H9 (cell line): ENCODE measurements at regions not wholly inside any gene's neighbourhood (a gene's known extent, or its start where the extent isn't known, plus 50 kb on each side); places are given as distances from the start of the nearest gene placed in this dataset.

Experiments used
- DNase-seq: peaks from one replicate; pipeline ENCODE4 v3.0.0-alpha.2; 2017
- H2AFZ ChIP-seq: one replicate; pipeline ENCODE4 v1.6.1; 2013; ENCODE audit warnings: mild to moderate bottlenecking, low read length, control low read depth, moderate library complexity
- H2AK5ac ChIP-seq: 2 replicates; pipeline ENCODE4 v1.6.1; 2013; ENCODE audit warnings: low read length, control low read depth, mixed read lengths; ENCODE audit not compliant: insufficient read length
- H2BK120ac ChIP-seq: one replicate; pipeline ENCODE4 v1.6.1; 2013; ENCODE audit warnings: low read depth, mild to moderate bottlenecking, low read length, control low read depth, inconsistent platforms; ENCODE audit not compliant: poor library complexity, severe bottlenecking
- H2BK12ac ChIP-seq: 2 replicates; pipeline ENCODE4 v1.6.1; 2013; ENCODE audit warnings: low read length, control low read depth, mixed read lengths, low read depth; ENCODE audit not compliant: insufficient read length
- H2BK15ac ChIP-seq: 2 replicates; pipeline ENCODE4 v1.6.1; 2013; ENCODE audit warnings: low read depth, low read length, control low read depth
- H2BK20ac ChIP-seq: one replicate; pipeline ENCODE4 v1.6.1; 2013; ENCODE audit warnings: low read depth, mild to moderate bottlenecking, low read length, control low read depth, inconsistent platforms; ENCODE audit not compliant: poor library complexity, severe bottlenecking
- H2BK5ac ChIP-seq: 2 replicates; pipeline ENCODE4 v1.6.1; 2013; ENCODE audit warnings: low read length, control low read depth, mixed read lengths; ENCODE audit not compliant: insufficient read length
- H3K14ac ChIP-seq: 2 replicates; pipeline ENCODE4 v1.6.1; 2013; ENCODE audit warnings: low read length, control low read depth; ENCODE audit not compliant: insufficient read depth
- H3K18ac ChIP-seq: 2 replicates; pipeline ENCODE4 v1.6.1; 2013; ENCODE audit warnings: low read depth, mild to moderate bottlenecking, mixed read lengths, low read length, control low read depth; ENCODE audit not compliant: insufficient read length
- H3K23ac ChIP-seq: 2 replicates; pipeline ENCODE4 v1.6.1; 2013; ENCODE audit warnings: low read length, control low read depth, mixed read lengths, low read depth; ENCODE audit not compliant: insufficient read length
- H3K23me2 ChIP-seq: 2 replicates; pipeline ENCODE4 v1.6.1; 2013; ENCODE audit warnings: low read depth, mild to moderate bottlenecking, mixed read lengths, low read length, control low read depth; ENCODE audit not compliant: insufficient read length, poor library complexity, severe bottlenecking
- H3K27ac ChIP-seq: 2 replicates; pipeline ENCODE4 v1.5.1; 2013; ENCODE audit warnings: low read length, control low read depth, mixed read lengths, low read depth; ENCODE audit not compliant: insufficient read length
- H3K27me3 ChIP-seq: 2 replicates; pipeline ENCODE4 v1.6.1; 2013; ENCODE audit warnings: low read length, control low read depth, inconsistent platforms; ENCODE audit not compliant: insufficient read depth
- H3K4ac ChIP-seq: 2 replicates; pipeline ENCODE4 v1.6.1; 2013; ENCODE audit warnings: low read depth, mild to moderate bottlenecking, control low read depth, inconsistent platforms, low read length, moderate library complexity
- H3K4me1 ChIP-seq: 2 replicates; pipeline ENCODE4 v1.6.1; 2013; ENCODE audit warnings: low read length, control low read depth, inconsistent platforms; ENCODE audit not compliant: insufficient read depth
- H3K4me2 ChIP-seq: 2 replicates; pipeline ENCODE4 v1.6.1; 2013; ENCODE audit warnings: low read length, control low read depth, mixed read lengths; ENCODE audit not compliant: insufficient read length, insufficient read depth
- H3K56ac ChIP-seq: 2 replicates; pipeline ENCODE4 v1.6.1; 2013; ENCODE audit warnings: low read depth, mild to moderate bottlenecking, mixed read lengths, low read length, control low read depth; ENCODE audit not compliant: insufficient read length
- H3K79me1 ChIP-seq: 2 replicates; pipeline ENCODE4 v1.6.1; 2013; ENCODE audit warnings: low read depth, mild to moderate bottlenecking, moderate library complexity, low read length, control low read depth, inconsistent platforms; ENCODE audit not compliant: insufficient read depth, poor library complexity, severe bottlenecking
- H3K79me2 ChIP-seq: 2 replicates; pipeline ENCODE4 v1.6.1; 2013; ENCODE audit warnings: low read length, control low read depth, inconsistent platforms; ENCODE audit not compliant: insufficient read depth
- H3K9ac ChIP-seq: 2 replicates; pipeline ENCODE4 v1.6.1; 2013; ENCODE audit warnings: low read length, control low read depth, mixed read lengths; ENCODE audit not compliant: insufficient read length; ENCODE audit errors: extremely low read depth
- H3K9me3 ChIP-seq: one replicate; pipeline ENCODE4 v1.6.1; 2013; ENCODE audit warnings: low read depth, low read length, inconsistent platforms; ENCODE audit not compliant: control insufficient read depth
- H3T11ph ChIP-seq: one replicate; pipeline ENCODE4 v1.6.1; 2013; ENCODE audit warnings: mild to moderate bottlenecking, low read length, control low read depth, inconsistent platforms
- H4K20me1 ChIP-seq: one replicate; pipeline ENCODE4 v1.6.1; 2013; ENCODE audit not compliant: control insufficient read depth, insufficient read length, insufficient read depth
- H4K5ac ChIP-seq: 2 replicates; pipeline ENCODE4 v1.6.1; 2013; ENCODE audit warnings: low read depth, mild to moderate bottlenecking, mixed read lengths, low read length, control low read depth; ENCODE audit not compliant: insufficient read length
- H4K8ac ChIP-seq: replicated peaks from 2 replicates; pipeline ENCODE4 v1.6.1; 2013; ENCODE audit warnings: low read length, control low read depth, mixed read lengths, low read depth; ENCODE audit not compliant: insufficient read length
- H4K91ac ChIP-seq: 2 replicates; pipeline ENCODE4 v1.6.1; 2013; ENCODE audit warnings: low read depth, mild to moderate bottlenecking, moderate library complexity, mixed read lengths, low read length, control low read depth; ENCODE audit not compliant: insufficient read length
- H3K27ac Mint-ChIP-seq, 3 experiments: 2 replicates in 2 of 3; 3 replicates in 1 of 3; pipeline ENCODE4 v1.8.0; 2020 to 2021; ENCODE audit warnings: mixed read lengths in 3 of 3, mild to moderate bottlenecking in 1 of 3, moderate library complexity in 1 of 3
- H3K27me3 Mint-ChIP-seq: 2 replicates; pipeline ENCODE4 v1.8.0; 2021; ENCODE audit warnings: low read depth, mild to moderate bottlenecking, moderate library complexity, mixed read lengths
- H3K36me3 Mint-ChIP-seq, 3 experiments: 2 replicates in 2 of 3; 3 replicates in 1 of 3; pipeline ENCODE4 v1.8.0; 2020 to 2021; ENCODE audit warnings: low read depth in 3 of 3, mixed read lengths in 3 of 3; ENCODE audit not compliant: insufficient read depth in 1 of 3
- H3K4me1 Mint-ChIP-seq, 2 experiments: 2 replicates each; pipeline ENCODE4 v1.8.0; 2020; ENCODE audit warnings: mixed read lengths in 2 of 2
- H3K4me3 Mint-ChIP-seq, 2 experiments: 2 replicates in 1 of 2; 3 replicates in 1 of 2; pipeline ENCODE4 v1.8.0; 2020 to 2021; ENCODE audit warnings: mild to moderate bottlenecking in 2 of 2, mixed read lengths in 2 of 2, moderate library complexity in 1 of 2
- H3K9me3 Mint-ChIP-seq, 2 experiments: 2 replicates in 1 of 2; 3 replicates in 1 of 2; pipeline ENCODE4 v1.8.0; 2020; ENCODE audit warnings: mild to moderate bottlenecking in 2 of 2, mixed read lengths in 2 of 2, moderate library complexity in 1 of 2
- WGBS: extraction: QIAGEN DNeasy Blood & Tissue Kit; methylation state at CpG from one replicate; pipeline ENCODE4 v1.1.7; 2013; ENCODE audit warnings: missing lambda C conversion rate, low lambda C conversion rate, mixed read lengths; ENCODE audit not compliant: insufficient read length; ENCODE audit errors: extremely low coverage; 5-methylcytosine and 5-hydroxymethylcytosine counted together
- TF ChIP-seq, protein P1 (sequence below): fragments of 200-600 bp; sonication (generic); conservative IDR thresholded peaks from 3 replicates; pipeline ENCODE4 v1.8.0; 2021; ENCODE audit warnings: antibody characterized with exemption, mild to moderate bottlenecking

DNA sequence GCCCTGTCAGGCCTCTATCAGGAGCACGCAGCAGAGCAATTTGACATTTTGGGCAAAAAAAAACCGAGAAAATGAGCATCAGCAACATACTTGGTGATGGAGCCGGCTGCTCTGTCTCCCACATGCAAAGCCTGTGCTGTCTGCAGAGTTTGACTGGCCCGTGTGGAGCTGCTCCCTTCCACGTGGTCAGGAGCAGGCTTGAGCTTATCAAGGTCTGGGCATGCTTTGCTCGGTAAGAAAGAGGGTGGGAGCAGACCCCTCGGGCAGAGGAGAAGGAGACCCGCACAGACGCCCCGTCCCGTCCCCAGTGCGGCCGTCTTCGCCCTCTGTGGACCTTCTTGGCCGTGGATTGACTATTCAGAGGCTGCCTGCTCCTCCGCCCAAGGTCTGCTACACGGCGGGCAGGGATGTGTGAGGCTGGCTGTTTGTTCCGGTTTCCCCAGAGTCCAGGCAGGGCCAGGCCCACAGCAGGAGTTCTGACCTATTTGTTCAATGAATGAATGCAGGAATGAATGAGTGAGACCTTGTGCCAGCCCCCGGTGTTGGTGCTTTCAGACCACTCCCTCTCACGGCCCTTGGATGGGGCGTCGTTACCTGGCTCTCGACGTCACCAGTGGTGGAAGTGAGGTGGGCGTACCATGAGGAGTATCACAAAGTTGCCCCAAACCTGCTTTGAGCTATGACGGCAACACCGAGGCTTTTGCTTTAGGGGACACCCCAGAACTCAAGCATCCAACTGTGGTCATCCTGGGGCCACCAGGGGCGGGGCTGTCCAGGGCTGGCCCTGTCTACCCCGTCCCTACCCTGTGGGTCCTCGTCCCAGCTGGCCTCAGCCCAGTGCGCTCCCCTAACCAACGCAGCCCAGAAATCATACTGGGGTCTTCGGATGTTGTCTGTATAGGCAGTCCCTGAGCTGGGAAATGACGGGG is 54.7 kb upstream of the ADRA2C start:
- Mint-ChIP-seq H3K36me3 (no peaks in the 10 kb centered on the region), H3K4me1 (peaks cover 4 to 10% of the 10 kb centered on the region in 2 experiments; a peak in 3 of 4 replicates), H3K9me3 (no peaks in the 10 kb centered on the region), H3K27ac (no peak overlapping the region), H3K4me3 (no peak overlapping the region), H3K27me3 (peaks cover 10% of the 10 kb centered on the region)
- no peak overlapping the region for H2AK5ac ChIP-seq
- no peak overlapping the region for H3K18ac ChIP-seq
- H3K4ac ChIP-seq, result no peak overlapping the region
- H4K8ac ChIP-seq, result no peak overlapping the region
- no peak overlapping the region for H2BK20ac ChIP-seq
- no peaks in the 10 kb centered on the region for H3K9me3 ChIP-seq
- WGBS, result no CpG with 5 or more reads among the region's 35 CpGs
- H3K4me2 ChIP-seq, result no peak overlapping the region
- H3K14ac ChIP-seq, result no peak overlapping the region; the same call in 1 of the 2 replicates
- TF ChIP-seq, protein P1, sequence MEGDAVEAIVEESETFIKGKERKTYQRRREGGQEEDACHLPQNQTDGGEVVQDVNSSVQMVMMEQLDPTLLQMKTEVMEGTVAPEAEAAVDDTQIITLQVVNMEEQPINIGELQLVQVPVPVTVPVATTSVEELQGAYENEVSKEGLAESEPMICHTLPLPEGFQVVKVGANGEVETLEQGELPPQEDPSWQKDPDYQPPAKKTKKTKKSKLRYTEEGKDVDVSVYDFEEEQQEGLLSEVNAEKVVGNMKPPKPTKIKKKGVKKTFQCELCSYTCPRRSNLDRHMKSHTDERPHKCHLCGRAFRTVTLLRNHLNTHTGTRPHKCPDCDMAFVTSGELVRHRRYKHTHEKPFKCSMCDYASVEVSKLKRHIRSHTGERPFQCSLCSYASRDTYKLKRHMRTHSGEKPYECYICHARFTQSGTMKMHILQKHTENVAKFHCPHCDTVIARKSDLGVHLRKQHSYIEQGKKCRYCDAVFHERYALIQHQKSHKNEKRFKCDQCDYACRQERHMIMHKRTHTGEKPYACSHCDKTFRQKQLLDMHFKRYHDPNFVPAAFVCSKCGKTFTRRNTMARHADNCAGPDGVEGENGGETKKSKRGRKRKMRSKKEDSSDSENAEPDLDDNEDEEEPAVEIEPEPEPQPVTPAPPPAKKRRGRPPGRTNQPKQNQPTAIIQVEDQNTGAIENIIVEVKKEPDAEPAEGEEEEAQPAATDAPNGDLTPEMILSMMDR, result no peak
- H3K4me1 ChIP-seq, result no peaks in the 10 kb centered on the region
- H4K5ac ChIP-seq, result no peak overlapping the region
- no peak overlapping the region for H2BK5ac ChIP-seq
- no peaks in the 10 kb centered on the region for H3K23me2 ChIP-seq
- H3K79me2 ChIP-seq, result no peaks in the 10 kb centered on the region
- H3K79me1 ChIP-seq, result no peaks in the 10 kb centered on the region
- no peak overlapping the region for H3K9ac ChIP-seq
- H2AFZ ChIP-seq, result no peak overlapping the region
- no peaks in the 10 kb centered on the region for H3K27me3 ChIP-seq
- H3T11ph ChIP-seq, result no peak overlapping the region
- H3K23ac ChIP-seq, result no peak overlapping the region
- H3K56ac ChIP-seq, result no peak overlapping the region
- DNase-seq, result no peak
- H2BK15ac ChIP-seq, result no peak overlapping the region
- H2BK12ac ChIP-seq, result no peak overlapping the region
- H2BK120ac ChIP-seq, result no peak overlapping the region
- H3K27ac ChIP-seq, result no peak overlapping the region
- no peaks in the 10 kb centered on the region for H4K20me1 ChIP-seq
- H4K91ac ChIP-seq, result no peak overlapping the region
